ENCODE measurements at regions not wholly inside any gene's neighbourhood (a gene's known extent, or its start where the extent isn't known, plus 50 kb on each side); places are given as distances from the start of the nearest gene placed in this dataset.
"Not testable (repeated sequence)": the region's sequence is repeated elsewhere in the genome, so short reads cannot be mapped to it uniquely, and the experiment has no call there.

- no peak for DNase-seq (ENCODE audit: low read depth)
Measured at GRCh38 chr21:27885296-27885711, 918.4 kb upstream of the ADAMTS5 start.

DNA sequence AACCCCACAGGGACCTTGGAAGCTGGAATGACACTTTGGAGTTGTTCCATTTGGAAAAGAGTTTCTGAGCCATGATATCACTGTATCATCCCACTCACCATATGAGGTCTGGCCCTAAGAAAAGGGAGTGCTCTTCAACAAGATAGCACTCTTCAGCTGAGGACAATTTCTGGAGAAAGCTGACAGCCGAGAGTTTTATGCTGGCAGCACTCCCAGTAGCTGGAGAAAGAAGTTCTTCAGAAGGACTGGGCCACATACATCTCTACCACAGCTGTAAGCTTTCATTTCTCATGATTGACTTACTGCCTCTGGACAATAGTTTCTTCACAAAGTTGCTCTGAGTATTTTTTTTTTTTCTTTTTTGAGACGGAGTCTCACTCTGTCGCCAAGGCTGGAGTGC lies 914.4 kb upstream of the ADAMTS5 start:
- DNase-seq (ENCODE audit: low read depth): not testable (repeated sequence)

DNA sequence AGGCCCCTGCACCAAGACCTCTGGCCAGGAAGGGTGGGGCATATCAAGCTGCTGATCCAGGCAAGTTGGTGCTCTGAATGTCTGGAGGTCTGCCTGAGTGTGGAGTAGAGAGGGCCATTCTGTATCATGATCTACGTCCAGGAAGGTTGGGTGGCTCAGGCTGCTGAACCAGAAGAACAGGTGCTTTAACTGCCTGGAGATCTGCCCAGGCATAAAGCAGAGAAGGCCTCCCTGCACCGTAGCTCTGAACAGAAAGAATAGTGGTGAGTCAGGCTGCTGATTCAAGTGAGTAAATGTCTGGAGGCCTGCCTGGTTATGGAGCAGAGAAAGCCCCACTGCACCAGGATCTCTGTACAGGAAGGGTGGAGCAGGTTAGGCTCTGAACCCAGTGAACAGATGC lies 905.5 kb upstream of the ADAMTS5 start:
- not testable (repeated sequence) for DNase-seq (ENCODE audit: low read depth)

DNA sequence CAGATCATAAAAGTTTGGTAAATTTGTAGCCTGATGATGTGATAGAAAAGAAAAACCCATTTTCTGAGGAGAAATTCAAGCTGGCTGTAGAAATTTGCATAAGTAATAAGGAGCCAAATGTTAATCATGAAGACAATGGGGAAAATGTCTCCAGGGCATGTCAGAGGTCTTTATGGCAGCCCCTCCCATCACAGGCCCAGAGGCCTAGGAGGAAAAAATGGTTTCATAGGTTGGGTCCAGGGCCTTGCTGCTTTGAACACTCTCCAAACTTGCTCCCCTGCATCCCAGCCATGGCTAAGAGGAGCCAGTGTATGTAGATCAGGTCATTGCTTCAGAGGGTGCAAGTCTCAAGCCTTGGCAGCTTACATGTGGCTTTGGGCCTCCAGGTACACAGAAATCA lies 903.9 kb upstream of the ADAMTS5 start:
- DNase-seq (ENCODE audit: low read depth): not testable (repeated sequence)

DNA sequence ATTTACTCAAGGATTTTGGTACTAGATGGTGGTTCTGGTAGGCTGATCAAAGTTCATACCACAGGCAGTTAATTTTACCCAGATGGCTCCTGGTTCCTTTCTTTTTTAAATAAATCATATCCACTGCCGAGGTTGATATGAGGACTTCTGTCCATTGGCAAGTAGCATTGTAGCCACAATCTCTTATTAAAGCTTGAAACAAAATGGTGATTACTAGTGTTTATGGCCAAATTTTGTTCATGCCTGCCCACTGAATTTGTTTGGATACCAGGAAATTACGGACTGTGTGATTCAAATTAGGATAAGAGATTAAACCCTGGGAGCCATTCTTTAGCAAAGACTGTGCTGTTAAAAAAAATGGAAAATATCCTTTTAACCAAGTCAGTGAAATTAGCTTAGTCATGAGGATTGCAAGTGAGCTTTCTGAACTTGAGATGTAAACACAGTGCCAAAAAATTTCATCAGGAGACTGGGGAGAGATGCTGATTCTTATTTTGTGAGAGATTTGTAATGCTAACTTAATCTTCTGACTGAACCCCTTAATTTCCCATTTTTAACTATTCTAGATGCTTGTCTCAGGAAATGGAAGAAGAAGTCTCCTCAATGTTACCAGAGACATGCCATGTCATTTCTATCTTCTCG lies 893.5 kb upstream of the ADAMTS5 start:
- not testable (repeated sequence) for DNase-seq (ENCODE audit: low read depth)

GRCh38 chr21:27858053-27858825 lies 891.4 kb upstream of the ADAMTS5 start:
- DNase-seq (ENCODE audit: low read depth): not testable (repeated sequence)

- DNase-seq (ENCODE audit: low read depth): not testable (repeated sequence)
Measured at GRCh38 chr21:27856988-27857387, 890.1 kb upstream of the ADAMTS5 start.

DNA sequence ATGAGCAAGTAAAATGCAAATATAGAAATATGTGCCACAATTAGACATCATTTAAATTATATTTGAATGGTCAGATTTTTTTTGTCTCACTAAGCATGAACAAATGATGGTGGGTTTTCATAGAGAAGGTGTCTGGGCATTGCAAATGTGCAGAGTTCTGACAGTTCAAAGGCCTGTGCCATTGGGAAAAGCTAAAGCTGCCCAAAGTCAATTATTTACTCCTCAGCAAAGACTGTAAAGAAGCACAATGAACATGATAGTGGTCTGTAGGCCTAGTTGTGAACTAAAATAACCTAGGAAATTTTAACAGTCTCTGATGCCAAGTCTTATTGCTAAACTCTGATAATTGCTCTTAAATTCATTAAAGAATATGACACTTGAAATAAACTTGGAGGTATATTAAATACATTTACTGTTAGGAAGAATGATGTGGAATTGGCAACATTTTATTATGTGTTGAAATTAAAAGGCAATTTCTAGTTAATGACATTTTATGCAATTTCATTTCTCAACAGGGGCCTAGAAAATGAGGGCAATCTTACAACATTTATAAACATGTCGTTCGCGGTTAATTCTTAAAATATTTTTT lies 874.3 kb upstream of the ADAMTS5 start:
- DNase-seq (ENCODE audit: low read depth): no peak

- DNase-seq (ENCODE audit: low read depth): no peak
Measured at GRCh38 chr21:27840262-27840661, 873.4 kb upstream of the ADAMTS5 start.

DNA sequence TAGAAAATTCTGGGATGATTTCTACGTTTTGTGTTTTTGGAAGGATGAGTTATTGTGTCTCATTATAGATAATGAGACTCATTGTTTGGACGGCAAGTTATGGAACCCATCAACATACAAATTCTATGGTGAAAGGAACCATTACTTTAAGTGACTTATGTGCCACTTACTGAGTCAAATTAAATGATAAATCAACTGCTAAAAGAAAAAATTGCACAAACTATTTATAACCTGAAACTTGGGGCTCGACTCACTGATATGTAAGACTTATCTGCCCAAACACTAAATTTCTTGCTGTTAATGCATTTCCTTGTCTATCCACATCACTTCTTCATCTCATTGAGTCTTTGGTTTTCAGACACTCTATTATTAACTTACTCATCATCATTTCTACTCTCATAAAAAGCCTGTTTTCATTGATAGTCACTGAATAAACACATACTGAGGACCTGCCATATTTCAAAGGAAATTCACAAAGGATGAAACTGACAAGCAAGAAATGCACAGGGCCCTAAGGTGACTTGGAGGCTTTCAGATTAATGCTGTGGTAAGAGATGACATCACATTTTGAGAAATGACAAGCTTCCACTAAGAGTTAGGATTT lies 872.7 kb upstream of the ADAMTS5 start:
- DNase-seq (ENCODE audit: low read depth): no peak

DNA sequence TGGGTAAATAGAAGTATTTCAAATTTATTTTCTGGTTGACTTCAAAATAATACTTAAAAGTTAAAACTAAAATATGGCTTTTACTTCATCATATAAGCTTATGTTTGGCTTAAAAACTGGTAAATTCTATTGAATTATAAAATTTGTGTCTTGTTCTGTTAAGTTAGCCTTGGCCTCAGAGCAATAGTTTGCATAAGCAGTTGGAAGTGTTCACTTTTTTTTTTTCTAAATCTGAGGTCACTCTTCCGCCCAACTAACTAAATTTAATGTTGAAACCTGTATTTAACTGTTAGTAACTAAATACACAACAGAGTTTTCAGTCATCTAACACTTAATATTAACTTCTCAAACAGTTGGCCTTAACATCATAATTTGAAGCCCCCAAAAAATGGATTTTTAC lies 871.7 kb upstream of the ADAMTS5 start:
- DNase-seq (ENCODE audit: low read depth): no peak

DNA sequence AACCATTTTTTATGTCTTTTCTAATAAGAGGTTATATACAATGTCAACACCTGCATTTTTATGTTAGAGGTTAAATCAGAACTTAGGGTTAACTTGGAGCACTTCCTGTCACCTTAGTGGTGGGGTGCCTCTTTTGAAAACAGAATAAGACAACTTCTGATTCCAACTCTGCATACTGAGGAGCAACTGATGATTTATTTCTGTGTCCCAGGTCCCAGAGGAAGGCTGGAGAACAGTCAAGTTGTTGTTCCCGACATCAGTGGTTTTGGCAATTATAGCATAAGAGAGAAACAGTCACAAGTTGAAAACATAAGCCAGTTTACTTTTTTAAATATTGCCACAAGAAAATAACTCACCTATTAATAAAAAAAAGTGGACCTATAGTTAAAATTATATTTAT lies 871.0 kb upstream of the ADAMTS5 start:
- no peak for DNase-seq (ENCODE audit: low read depth)

GRCh38 chr21:27833298-27833697 lies 866.4 kb upstream of the ADAMTS5 start:
- DNase-seq (ENCODE audit: low read depth): no peak

- DNase-seq (ENCODE audit: low read depth): no peak
Measured at GRCh38 chr21:27831816-27832569, 865.1 kb upstream of the ADAMTS5 start.

GRCh38 chr21:27831177-27831576 lies 864.3 kb upstream of the ADAMTS5 start:
- DNase-seq (ENCODE audit: low read depth): no peak

- DNase-seq (ENCODE audit: low read depth): no peak
Measured at GRCh38 chr21:27827972-27828371, 861.1 kb upstream of the ADAMTS5 start.

DNA sequence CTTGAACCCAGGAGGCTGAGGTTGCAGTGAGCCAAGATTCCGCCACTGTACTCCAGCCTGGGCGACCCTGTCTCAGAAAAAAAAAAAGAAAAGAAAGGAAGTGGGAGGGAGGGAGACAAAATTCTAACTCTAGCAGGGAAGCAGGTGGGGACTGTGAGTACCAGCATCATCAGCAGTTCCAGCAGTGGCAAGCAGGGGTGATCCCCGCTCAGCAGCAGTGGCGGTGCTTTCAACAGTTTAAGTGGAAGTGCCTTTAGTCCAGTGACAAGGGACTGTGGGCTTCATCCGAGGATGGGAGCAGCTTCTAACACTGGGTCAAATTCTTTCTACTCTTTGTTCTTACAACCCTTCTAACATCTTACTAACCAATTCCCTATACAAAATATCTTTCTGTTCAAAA lies 858.1 kb upstream of the ADAMTS5 start:
- DNase-seq (ENCODE audit: low read depth): no peak

GRCh38 chr21:27823652-27824201 lies 856.8 kb upstream of the ADAMTS5 start:
- DNase-seq (ENCODE audit: low read depth): no peak

DNA sequence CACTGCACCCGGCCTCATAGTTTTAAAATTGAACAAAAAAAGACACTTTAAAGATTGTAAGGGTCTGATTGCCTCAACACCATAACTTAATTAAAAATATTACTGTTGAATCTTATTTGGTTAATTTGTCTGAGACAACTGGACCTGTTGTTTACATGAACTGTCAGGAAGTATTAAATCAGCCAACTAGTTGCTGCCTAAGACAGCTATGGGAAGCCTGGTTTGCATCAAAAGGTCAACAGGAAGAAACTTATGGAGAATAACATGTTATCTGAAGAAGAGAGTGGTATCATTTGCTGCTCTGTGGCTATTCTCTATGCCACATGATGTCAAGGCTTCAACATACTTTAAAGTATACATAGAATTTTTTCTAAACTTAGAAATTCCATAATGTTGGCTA lies 853.5 kb upstream of the ADAMTS5 start:
- no peak for DNase-seq (ENCODE audit: low read depth)

DNA sequence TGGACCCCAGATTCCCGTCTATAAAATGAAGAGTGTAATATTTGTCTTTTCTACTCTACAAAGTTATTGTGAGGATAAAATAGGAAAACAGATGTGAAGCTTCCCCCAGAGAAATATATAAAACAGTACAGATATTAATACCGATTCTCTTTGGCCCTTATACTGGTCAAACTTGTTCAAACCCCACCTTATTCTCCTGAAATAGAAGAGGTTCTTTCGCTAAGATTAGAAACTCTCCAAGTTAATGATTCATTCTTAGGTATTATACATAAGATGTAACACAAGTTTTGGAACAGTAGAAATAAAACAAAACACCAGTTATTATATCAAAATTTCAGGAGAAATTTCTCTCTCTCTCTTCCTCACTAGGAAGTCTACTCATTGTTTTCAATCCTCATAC lies 852.4 kb upstream of the ADAMTS5 start:
- DNase-seq (ENCODE audit: low read depth): no peak

- DNase-seq (ENCODE audit: low read depth): no peak
Measured at GRCh38 chr21:27818847-27819246, 852.0 kb upstream of the ADAMTS5 start.

Measured in activated T-helper 9 cell treated with anti-CD3 and anti-CD28 coated beads, Interleukin-2, amount 50 U/mL, for 16 hours (primary cell).